CD4-positive, alpha-beta T cell treated with Interleukin-10 for 1 hour (primary cell): ENCODE measurements at regions not wholly inside any gene's neighbourhood (a gene's known extent, or its start where the extent isn't known, plus 50 kb on each side); places are given as distances from the start of the nearest gene placed in this dataset.

Experiments used
- DNase-seq: peaks from one replicate; pipeline ENCODE4 v3.0.0-alpha.2; 2020

GRCh38 chr5:165906871-165907270, 2384.6 kb upstream of the WWC1 start:
- no peak for DNase-seq

GRCh38 chr5:165913059-165913458, 2378.4 kb upstream of the WWC1 start:
- DNase-seq = no peak

GRCh38 chr5:165914456-165914855, 2377.0 kb upstream of the WWC1 start:
- no peak for DNase-seq

- DNase-seq = no peak
These were observed 2372.2 kb upstream of the WWC1 start for GRCh38 chr5:165919196-165919595.

GRCh38 chr5:165920655-165921054, 2370.8 kb upstream of the WWC1 start:
- DNase-seq = no peak

- no peak for DNase-seq
These were observed 2362.5 kb upstream of the WWC1 start for GRCh38 chr5:165928971-165929370.

GRCh38 chr5:165940541-165940940, 2350.9 kb upstream of the WWC1 start:
- no peak for DNase-seq

GRCh38 chr5:165956854-165957253, 2334.6 kb upstream of the WWC1 start:
- DNase-seq = no peak

GRCh38 chr5:165981671-165982070, 2309.8 kb upstream of the WWC1 start:
- DNase-seq = no peak

- DNase-seq = no peak
These were observed 2295.1 kb upstream of the WWC1 start for GRCh38 chr5:165996201-165996875.

GRCh38 chr5:165999693-166000320, 2291.6 kb upstream of the WWC1 start:
- no peak for DNase-seq

- no peak for DNase-seq
These were observed 2287.4 kb upstream of the WWC1 start for GRCh38 chr5:166004006-166004405.

GRCh38 chr5:166013415-166013814, 2278.0 kb upstream of the WWC1 start:
- DNase-seq = no peak

- DNase-seq = no peak
These were observed 2277.2 kb upstream of the WWC1 start for GRCh38 chr5:166014256-166014655.

GRCh38 chr5:166018716-166019115, 2272.7 kb upstream of the WWC1 start:
- no peak for DNase-seq

GRCh38 chr5:166022065-166022464, 2269.4 kb upstream of the WWC1 start:
- no peak for DNase-seq

GRCh38 chr5:166024970-166025369, 2266.5 kb upstream of the WWC1 start:
- no peak for DNase-seq

GRCh38 chr5:166027582-166027981, 2263.9 kb upstream of the WWC1 start:
- DNase-seq = no peak

- DNase-seq = no peak
These were observed 2259.5 kb upstream of the WWC1 start for GRCh38 chr5:166031926-166032325.

- DNase-seq = no peak
These were observed 2258.8 kb upstream of the WWC1 start for GRCh38 chr5:166032601-166033000.

- no peak for DNase-seq
These were observed 2245.5 kb upstream of the WWC1 start for GRCh38 chr5:166045961-166046360.

- no peak for DNase-seq
These were observed 2244.5 kb upstream of the WWC1 start for GRCh38 chr5:166046956-166047355.

- DNase-seq = no peak
These were observed 2240.9 kb upstream of the WWC1 start for GRCh38 chr5:166050531-166050930.

GRCh38 chr5:166058660-166059059, 2232.8 kb upstream of the WWC1 start:
- no peak for DNase-seq

- DNase-seq = no peak
These were observed 2229.4 kb upstream of the WWC1 start for GRCh38 chr5:166062094-166062493.
